ENCODE measurements at regions not wholly inside any gene's neighbourhood (a gene's known extent, or its start where the extent isn't known, plus 50 kb on each side); places are given as distances from the start of the nearest gene placed in this dataset.
"Not testable (repeated sequence)": the region's sequence is repeated elsewhere in the genome, so short reads cannot be mapped to it uniquely, and the experiment has no call there.

DNA sequence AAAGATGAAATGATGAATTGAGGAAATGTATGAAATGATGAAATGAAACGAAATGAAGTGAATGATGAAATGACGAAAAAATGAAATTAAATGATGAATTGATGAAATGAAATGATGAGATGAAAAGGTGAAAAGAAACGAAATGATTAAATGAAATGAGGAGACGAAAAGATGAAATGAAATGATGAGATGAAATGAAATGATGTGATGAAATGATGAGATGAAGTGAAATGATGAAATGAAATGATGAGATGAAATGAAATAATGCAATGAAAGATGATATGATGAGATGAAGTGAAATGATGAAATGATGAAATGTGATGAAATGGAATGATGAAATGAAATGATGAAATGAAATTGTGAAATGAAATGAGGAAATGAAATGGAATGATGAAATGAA, 469.7 kb downstream of the FAM72C start:
- H2AFZ ChIP-seq (ENCODE audit: low read length); H3K27ac ChIP-seq (ENCODE audit: extremely low read length, insufficient read depth, low read length); CTCF ChIA-PET (ENCODE audit: low intra/inter-chr PET ratio, low total read pairs); DNase-seq (ENCODE audit: low spot score); H3K27me3 ChIP-seq (ENCODE audit: control insufficient read depth in 1 of 2, insufficient read depth in 2 of 2, low read length in 2 of 2); H3K79me2 ChIP-seq (ENCODE audit: insufficient read depth, low read length); ATAC-seq; FAIRE-seq; BruUV-seq (replicated peaks); in situ Hi-C loops (cut with HindIII; ENCODE audit: extremely low pct_ligation_motif_present, low pct_unique_long_range_greater_than_20kb); H3K4me3 ChIP-seq (replicated peaks in 1 of 3; ENCODE audit: insufficient read depth in 1 of 3, low read depth in 2 of 3, low read length in 3 of 3); H3K9ac ChIP-seq (ENCODE audit: insufficient read depth, low read depth, low read length); H3K9me3 ChIP-seq (ENCODE audit: low read length); H4K20me1 ChIP-seq (ENCODE audit: insufficient read depth, low read length); H3K36me3 ChIP-seq (replicated peaks in 1 of 2; ENCODE audit: control insufficient read depth in 1 of 2, insufficient read depth in 2 of 2, low read length in 2 of 2); H3K4me1 ChIP-seq (ENCODE audit: insufficient read depth, low read length); intact Hi-C loops (cut with micrococcal nuclease; ENCODE audit: unreplicated experiment); H3K4me2 ChIP-seq (ENCODE audit: low read depth, low read length); POLR2A ChIA-PET; TF ChIP-seq ATF7 (CRISPR knock-in tag; IDR thresholded peaks at IDR 0.05): not testable (repeated sequence)
- 0 out of 2 replicates have a peak, but pooled peaks have one; percentile 33 for TF ChIP-seq ATF7 (IDR thresholded peaks at IDR 0.05)
- WGBS (ENCODE audit: low lambda C conversion rate), result 12% methylated on average over 4 of the region's 4 CpGs

DNA sequence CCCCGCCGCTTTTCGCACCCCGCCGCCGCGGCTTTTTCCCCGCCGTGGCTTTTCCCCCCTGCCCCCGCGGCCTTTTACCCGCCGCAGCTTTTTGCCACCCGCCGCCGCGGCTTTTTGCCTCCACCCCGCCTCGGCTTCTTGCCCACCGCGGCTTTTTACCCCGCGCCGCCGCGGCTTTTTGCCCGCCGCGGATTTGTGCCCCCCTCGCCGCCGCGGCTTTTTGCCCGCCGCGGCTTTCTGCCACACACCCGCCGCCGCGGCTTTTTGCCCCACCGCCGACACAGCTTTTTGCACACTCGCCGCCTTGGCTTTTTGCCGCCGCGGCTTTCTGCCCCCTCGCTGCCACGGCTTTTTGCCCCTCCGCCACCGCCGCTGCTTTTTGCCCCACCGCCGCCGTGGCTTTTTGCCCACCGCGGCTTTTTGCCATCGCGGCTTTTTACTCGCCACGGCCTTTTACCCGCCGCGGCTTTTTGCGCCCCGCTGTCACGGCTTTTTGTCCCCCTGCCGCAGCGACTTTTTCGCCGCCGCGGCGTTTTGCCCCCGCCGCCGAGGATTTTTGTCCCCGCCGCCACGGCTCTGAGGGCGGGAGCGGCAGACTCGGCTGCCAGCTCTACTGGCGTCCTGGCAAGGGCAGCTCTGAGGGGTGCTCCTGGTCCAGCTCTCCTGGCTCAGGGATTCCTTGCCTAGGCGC, 473.6 kb downstream of the FAM72C start:
- H4K20me1 ChIP-seq (ENCODE audit: insufficient read depth, low read length); in situ Hi-C loops (cut with HindIII; ENCODE audit: extremely low pct_ligation_motif_present, low pct_unique_long_range_greater_than_20kb); POLR2A ChIA-PET; H3K27ac ChIP-seq (ENCODE audit: extremely low read length, insufficient read depth, low read length); H3K36me3 ChIP-seq (replicated peaks in 1 of 2; ENCODE audit: control insufficient read depth in 1 of 2, insufficient read depth in 2 of 2, low read length in 2 of 2); DNase-seq (ENCODE audit: low spot score); CTCF ChIA-PET (ENCODE audit: low intra/inter-chr PET ratio, low total read pairs); BruUV-seq (replicated peaks); H3K4me1 ChIP-seq (ENCODE audit: insufficient read depth, low read length); intact Hi-C loops (cut with micrococcal nuclease; ENCODE audit: unreplicated experiment); H2AFZ ChIP-seq (ENCODE audit: low read length); H3K9ac ChIP-seq (ENCODE audit: insufficient read depth, low read depth, low read length); H3K27me3 ChIP-seq (ENCODE audit: control insufficient read depth in 1 of 2, insufficient read depth in 2 of 2, low read length in 2 of 2); H3K9me3 ChIP-seq (ENCODE audit: low read length); H3K79me2 ChIP-seq (ENCODE audit: insufficient read depth, low read length); FAIRE-seq; H3K4me2 ChIP-seq (ENCODE audit: low read depth, low read length); ATAC-seq; TF ChIP-seq CBX2 (CRISPR knock-in tag; IDR thresholded peaks at IDR 0.05; ENCODE audit: low read depth): not testable (repeated sequence)
- H3K4me3 ChIP-seq (replicated peaks in 1 of 3; ENCODE audit: insufficient read depth in 1 of 3, low read depth in 2 of 3, low read length in 3 of 3), result peak overlapping the region in 1 of 3 experiments; percentile 41; a peak in 2 of 6 replicates
- TF ChIP-seq CBX2 (IDR thresholded peaks at IDR 0.05; ENCODE audit: low read depth, low read length) (0 out of 2 replicates have a peak, but pooled peaks have one; percentile 43), EZH2 (conservative IDR thresholded peaks at IDR 0.05; ENCODE audit: low read depth, low read length) (peak; percentile 55; the same call in 1 of the 2 replicates)
- 15% methylated on average over 64 of the region's 85 CpGs for WGBS (ENCODE audit: low lambda C conversion rate)
